ENCODE measurements at regions not wholly inside any gene's neighbourhood (a gene's known extent, or its start where the extent isn't known, plus 50 kb on each side); places are given as distances from the start of the nearest gene placed in this dataset.

DNA sequence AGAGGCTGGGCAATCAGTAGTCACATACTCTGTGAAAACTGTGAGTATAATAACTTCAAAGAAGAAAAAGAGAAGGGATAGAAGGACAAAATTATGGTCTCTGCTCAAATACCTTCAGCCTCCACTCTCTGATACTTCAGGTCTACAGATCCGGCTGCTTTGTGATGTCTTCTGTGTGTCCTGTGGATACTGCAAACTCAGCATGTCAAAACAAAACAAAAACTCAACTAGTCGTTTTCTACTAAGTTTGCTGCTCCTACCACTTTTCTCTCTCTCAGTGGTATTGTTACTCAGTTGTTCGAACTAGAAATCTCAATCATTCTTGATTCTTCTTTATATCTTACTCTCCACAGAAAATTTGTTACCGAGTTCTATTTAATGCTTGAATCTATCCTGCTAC lies 202.4 kb upstream of the ANK2 start:
- TF ChIP-seq, protein P1, sequence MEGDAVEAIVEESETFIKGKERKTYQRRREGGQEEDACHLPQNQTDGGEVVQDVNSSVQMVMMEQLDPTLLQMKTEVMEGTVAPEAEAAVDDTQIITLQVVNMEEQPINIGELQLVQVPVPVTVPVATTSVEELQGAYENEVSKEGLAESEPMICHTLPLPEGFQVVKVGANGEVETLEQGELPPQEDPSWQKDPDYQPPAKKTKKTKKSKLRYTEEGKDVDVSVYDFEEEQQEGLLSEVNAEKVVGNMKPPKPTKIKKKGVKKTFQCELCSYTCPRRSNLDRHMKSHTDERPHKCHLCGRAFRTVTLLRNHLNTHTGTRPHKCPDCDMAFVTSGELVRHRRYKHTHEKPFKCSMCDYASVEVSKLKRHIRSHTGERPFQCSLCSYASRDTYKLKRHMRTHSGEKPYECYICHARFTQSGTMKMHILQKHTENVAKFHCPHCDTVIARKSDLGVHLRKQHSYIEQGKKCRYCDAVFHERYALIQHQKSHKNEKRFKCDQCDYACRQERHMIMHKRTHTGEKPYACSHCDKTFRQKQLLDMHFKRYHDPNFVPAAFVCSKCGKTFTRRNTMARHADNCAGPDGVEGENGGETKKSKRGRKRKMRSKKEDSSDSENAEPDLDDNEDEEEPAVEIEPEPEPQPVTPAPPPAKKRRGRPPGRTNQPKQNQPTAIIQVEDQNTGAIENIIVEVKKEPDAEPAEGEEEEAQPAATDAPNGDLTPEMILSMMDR (conservative IDR thresholded peaks at IDR 0.05) = no peak
- TF ChIP-seq ZFX (IDR thresholded peaks at IDR 0.05) = no peak
